Endothelial cell of umbilical vein (primary cell): ENCODE measurements at regions not wholly inside any gene's neighbourhood (a gene's known extent, or its start where the extent isn't known, plus 50 kb on each side); places are given as distances from the start of the nearest gene placed in this dataset.

Source experiments
- BruUV-seq: library from RNA; stranded (reverse); fragments of 400-500 nt; replicated peaks from 2 replicates; lab custom pipeline; 2021; lab: Mats Ljungman, UMichigan
- CTCF ChIA-PET: fragments of 300-600, 350-600 bp; sonication (Branson Sonifier 250); formaldehyde crosslinking; loops from one replicate; lab custom pipeline; 2021; ENCODE audit warnings: antibody characterized with exemption, inconsistent platforms; lab: Charles Lee
- POLR2A ChIA-PET: fragments of 300-600, 350-600 bp; sonication (Branson Sonifier 250); formaldehyde crosslinking; loops from one replicate; lab custom pipeline; 2021; ENCODE audit warnings: antibody characterized with exemption, inconsistent platforms; lab: Charles Lee
- DNase-seq: peaks from one replicate; pipeline ENCODE4 v3.0.0-alpha.2; 2011; ENCODE audit warnings: low read depth, low spot score
- FAIRE-seq: peaks from 2 replicates; lab custom pipeline; 2011; peaks lifted over from hg19 to GRCh38; lab: Jason Lieb, UNC
- H2AFZ ChIP-seq: 2 replicates; pipeline ENCODE4 v1.6.0; 2012; ENCODE audit warnings: low read depth, low read length, control low read depth, inconsistent platforms
- H3K27ac ChIP-seq: 2 replicates; pipeline ENCODE4 v1.5.1; 2011; ENCODE audit warnings: low read depth, mild to moderate bottlenecking, control low read depth, low read length, moderate library complexity; ENCODE audit not compliant: insufficient read depth
- H3K27me3 ChIP-seq, 2 experiments: 2 replicates each; pipeline versions ENCODE4 v1.6.0 to v1.6.1; 2011; ENCODE audit warnings: low read length in 2 of 2, mixed read lengths in 1 of 2; ENCODE audit not compliant: control insufficient read depth in 2 of 2, insufficient read depth in 2 of 2
- H3K36me3 ChIP-seq, 2 experiments: 2 replicates in 1 of 2; 3 replicates in 1 of 2; pipeline ENCODE4 v1.5.1; 2011; ENCODE audit warnings: low read length in 2 of 2, mild to moderate bottlenecking in 1 of 2, moderate library complexity in 1 of 2; ENCODE audit not compliant: control insufficient read depth in 2 of 2, insufficient read depth in 2 of 2; ENCODE audit errors: extremely low read depth in 1 of 2
- H3K4me1 ChIP-seq: 3 replicates; pipeline ENCODE4 v1.5.1; 2011; ENCODE audit warnings: mild to moderate bottlenecking, low read length; ENCODE audit not compliant: control insufficient read depth, insufficient read depth; ENCODE audit errors: extremely low read depth
- H3K4me2 ChIP-seq: 2 replicates; pipeline ENCODE4 v1.6.1; 2011; ENCODE audit warnings: low read length, control low read depth, mixed read lengths; ENCODE audit not compliant: insufficient read depth
- H3K4me3 ChIP-seq, 3 experiments: fragments of 200-600 bp in 1 of 3; sonication (generic), shearing (Covaris generic) in 1 of 3; replicated peaks in 1 of 3; 2 replicates each; pipeline ENCODE4 v1.5.1; 2011 to 2016; ENCODE audit warnings: control low read depth in 3 of 3, low read length in 3 of 3, mild to moderate bottlenecking in 2 of 3, inconsistent platforms in 1 of 3, low read depth in 1 of 3, moderate library complexity in 1 of 3; ENCODE audit not compliant: insufficient read depth in 1 of 3
- H3K79me2 ChIP-seq: 2 replicates; pipeline ENCODE4 v1.6.0; 2012; ENCODE audit warnings: low read length, inconsistent platforms; ENCODE audit not compliant: control insufficient read depth, insufficient read depth
- H3K9ac ChIP-seq: replicated peaks from 2 replicates; pipeline ENCODE3; 2011; ENCODE audit warnings: low read length, control low read depth; ENCODE audit not compliant: insufficient read depth; ENCODE audit errors: extremely low read depth
- H3K9me1 ChIP-seq: replicated peaks from 3 replicates; pipeline ENCODE4 v1.6.0; 2011; ENCODE audit warnings: mild to moderate bottlenecking, low read length; ENCODE audit not compliant: control insufficient read depth, insufficient read depth; ENCODE audit errors: extremely low read depth
- H3K9me3 ChIP-seq: replicated peaks from 2 replicates; pipeline ENCODE4 v1.5.1; 2012; ENCODE audit warnings: low read length, inconsistent platforms; ENCODE audit not compliant: control insufficient read depth, insufficient read depth
- H4K20me1 ChIP-seq: replicated peaks from 2 replicates; pipeline ENCODE3; 2011; ENCODE audit warnings: mild to moderate bottlenecking, low read length; ENCODE audit not compliant: control insufficient read depth, insufficient read depth; ENCODE audit errors: extremely low read depth
- EZH2 ChIP-seq: IDR thresholded peaks from 2 replicates; pipeline ENCODE4 v1.6.1; 2012; ENCODE audit warnings: borderline replicate concordance, low read depth, mild to moderate bottlenecking, moderate library complexity, low read length, inconsistent platforms; ENCODE audit not compliant: severe bottlenecking
- FOS ChIP-seq: IDR thresholded peaks from 2 replicates; pipeline ENCODE4 v1.6.1; 2011; ENCODE audit warnings: mild to moderate bottlenecking, low read length, moderate library complexity, borderline replicate concordance; ENCODE audit not compliant: insufficient read depth
- GATA2 ChIP-seq: IDR thresholded peaks from 2 replicates; pipeline ENCODE4 v1.7.0; 2011; ENCODE audit warnings: low read depth, mild to moderate bottlenecking, moderate library complexity, mixed read lengths, low read length; ENCODE audit not compliant: insufficient read length, insufficient read depth
- JUN ChIP-seq: IDR thresholded peaks from 2 replicates; pipeline ENCODE4 v1.6.1; 2011; ENCODE audit warnings: borderline replicate concordance, low read depth; ENCODE audit not compliant: insufficient read length, insufficient read depth
- MYC ChIP-seq: IDR thresholded peaks from one replicate; pipeline ENCODE4 v1.6.1; 2011; ENCODE audit warnings: mild to moderate bottlenecking, low read depth, low read length
- POLR2A ChIP-seq: IDR thresholded peaks from 2 replicates; pipeline ENCODE4 v1.6.1; 2012; ENCODE audit warnings: low read depth, mild to moderate bottlenecking, control low read depth, low read length
- POLR2AphosphoS5 ChIP-seq: IDR thresholded peaks from 2 replicates; pipeline ENCODE4 v1.6.1; 2012; ENCODE audit warnings: low read depth, mild to moderate bottlenecking, control low read depth, low read length, moderate library complexity; ENCODE audit not compliant: insufficient read depth
- dilution Hi-C: fragments of 300-500 bp; cut with MboI; formaldehyde crosslinking; loops from one replicate; pipeline ENCODE4 v1.15.0; 2019; ENCODE audit warnings: low sequenced_read_pairs; ENCODE audit not compliant: extremely low pct_ligation_motif_present
- intact Hi-C: fragments of 100-400 bp; cut with micrococcal nuclease; formaldehyde crosslinking; loops from one replicate; pipeline ENCODE4 v1.10.0; 2022
- TF ChIP-seq, protein P1 (sequence below), 2 donors: IDR thresholded peaks; 1 replicate in 1 of 2; 2 replicates in 1 of 2; pipeline ENCODE4 v1.5.1; 2011; ENCODE audit warnings: low read length in 2 of 2, mild to moderate bottlenecking in 2 of 2, moderate library complexity in 2 of 2, control low read depth in 1 of 2, inconsistent platforms in 1 of 2, low read depth in 1 of 2; ENCODE audit not compliant: insufficient read depth in 1 of 2; ENCODE audit errors: extremely low read depth in 1 of 2
- TF ChIP-seq, protein P2 (sequence below): IDR thresholded peaks from 2 replicates; pipeline ENCODE4 v1.6.1; 2011; ENCODE audit not compliant: insufficient read depth, insufficient read length

DNA sequence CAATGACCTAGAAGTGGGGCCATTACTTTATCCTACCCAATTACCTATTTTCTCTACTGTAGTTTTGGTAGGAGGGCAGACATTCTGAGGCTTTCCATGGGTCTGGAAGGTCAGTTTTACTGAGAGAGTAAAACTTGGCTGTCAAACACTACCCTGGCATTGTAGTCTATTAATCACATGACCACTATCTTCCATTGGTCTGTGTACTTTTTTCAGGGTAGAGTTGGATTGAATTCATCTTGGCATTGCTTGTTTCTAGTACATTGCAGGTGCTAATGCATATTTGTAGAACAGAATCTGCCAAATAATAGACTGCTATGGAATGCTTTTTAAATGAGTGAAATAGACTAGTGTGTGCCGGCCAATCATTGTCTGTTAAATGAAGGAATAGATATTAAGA is 271.9 kb downstream of the STIM2 start:
- dilution Hi-C loops (no loop called here), intact Hi-C loops (no loop called here)
- H4K20me1 ChIP-seq = no peaks in the 10 kb centered on the region
- no peaks in the 10 kb centered on the region for H3K9me3 ChIP-seq
- H3K27me3 ChIP-seq = no peaks in the 10 kb centered on the region
- no peaks in the 10 kb centered on the region for H3K36me3 ChIP-seq
- no peaks in the 10 kb centered on the region for H3K79me2 ChIP-seq
- H3K9ac ChIP-seq = no peak overlapping the region
- no peak for TF ChIP-seq POLR2A
- TF ChIP-seq, protein P1, sequence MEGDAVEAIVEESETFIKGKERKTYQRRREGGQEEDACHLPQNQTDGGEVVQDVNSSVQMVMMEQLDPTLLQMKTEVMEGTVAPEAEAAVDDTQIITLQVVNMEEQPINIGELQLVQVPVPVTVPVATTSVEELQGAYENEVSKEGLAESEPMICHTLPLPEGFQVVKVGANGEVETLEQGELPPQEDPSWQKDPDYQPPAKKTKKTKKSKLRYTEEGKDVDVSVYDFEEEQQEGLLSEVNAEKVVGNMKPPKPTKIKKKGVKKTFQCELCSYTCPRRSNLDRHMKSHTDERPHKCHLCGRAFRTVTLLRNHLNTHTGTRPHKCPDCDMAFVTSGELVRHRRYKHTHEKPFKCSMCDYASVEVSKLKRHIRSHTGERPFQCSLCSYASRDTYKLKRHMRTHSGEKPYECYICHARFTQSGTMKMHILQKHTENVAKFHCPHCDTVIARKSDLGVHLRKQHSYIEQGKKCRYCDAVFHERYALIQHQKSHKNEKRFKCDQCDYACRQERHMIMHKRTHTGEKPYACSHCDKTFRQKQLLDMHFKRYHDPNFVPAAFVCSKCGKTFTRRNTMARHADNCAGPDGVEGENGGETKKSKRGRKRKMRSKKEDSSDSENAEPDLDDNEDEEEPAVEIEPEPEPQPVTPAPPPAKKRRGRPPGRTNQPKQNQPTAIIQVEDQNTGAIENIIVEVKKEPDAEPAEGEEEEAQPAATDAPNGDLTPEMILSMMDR (IDR thresholded peaks at IDR 0.05; ENCODE audit: extremely low read depth in 1 of 2, insufficient read depth in 1 of 2, low read depth in 1 of 2, low read length in 2 of 2) = no peak
- no peak overlapping the region for H3K27ac ChIP-seq
- no peak overlapping the region for H2AFZ ChIP-seq
- FAIRE-seq (no peak), DNase-seq (no peak)
- no peak overlapping the region for H3K4me3 ChIP-seq
- H3K9me1 ChIP-seq = no peaks in the 10 kb centered on the region
- no peaks in the 10 kb centered on the region for H3K4me1 ChIP-seq
- CTCF ChIA-PET = no interaction called here
- no peak overlapping the region for H3K4me2 ChIP-seq
- no TSS peak for BruUV-seq
- POLR2A ChIA-PET = no interaction called here

- DNase-seq (no peak), FAIRE-seq (no peak)
- H3K27ac ChIP-seq = no peak overlapping the region
- POLR2A ChIA-PET = no interaction called here
- dilution Hi-C loops (no loop called here), intact Hi-C loops (no loop called here)
- H2AFZ ChIP-seq = no peak overlapping the region
- no peaks in the 10 kb centered on the region for H3K79me2 ChIP-seq
- no peak overlapping the region for H3K9ac ChIP-seq
- H3K4me1 ChIP-seq = no peaks in the 10 kb centered on the region
- H3K9me1 ChIP-seq = no peaks in the 10 kb centered on the region
- CTCF ChIA-PET = interaction anchor here (0.7 kb wide), 1 partner anchor 710 kb away, joined by 3 read pairs; no protein-coding TSS in a partner anchor
- H4K20me1 ChIP-seq = no peaks in the 10 kb centered on the region
- H3K9me3 ChIP-seq = no peaks in the 10 kb centered on the region
- no peak overlapping the region for H3K4me2 ChIP-seq
- TF ChIP-seq POLR2AphosphoS5 (no peak), JUN (no peak), FOS (no peak), GATA2 (no peak), POLR2A (no peak), EZH2 (no peak), MYC (no peak)
- TF ChIP-seq, protein P2, sequence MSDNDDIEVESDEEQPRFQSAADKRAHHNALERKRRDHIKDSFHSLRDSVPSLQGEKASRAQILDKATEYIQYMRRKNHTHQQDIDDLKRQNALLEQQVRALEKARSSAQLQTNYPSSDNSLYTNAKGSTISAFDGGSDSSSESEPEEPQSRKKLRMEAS = no peak
- TF ChIP-seq, protein P1 (IDR thresholded peaks at IDR 0.05; ENCODE audit: extremely low read depth in 1 of 2, insufficient read depth in 1 of 2, low read depth in 1 of 2, low read length in 2 of 2) = no peak
- BruUV-seq = no TSS peak
- no peaks in the 10 kb centered on the region for H3K27me3 ChIP-seq
- no peaks in the 10 kb centered on the region for H3K36me3 ChIP-seq
- no peak overlapping the region for H3K4me3 ChIP-seq
Measured at GRCh38 chr4:27140486-27140885, 279.8 kb downstream of the STIM2 start.
